Epidermal melanocyte (primary cell): ENCODE measurements at regions not wholly inside any gene's neighbourhood (a gene's known extent, or its start where the extent isn't known, plus 50 kb on each side); places are given as distances from the start of the nearest gene placed in this dataset.
"Not testable (repeated sequence)": the region's sequence is repeated elsewhere in the genome, so short reads cannot be mapped to it uniquely, and the experiment has no call there.

ENCODE experiments used
- DNase-seq: peaks from one replicate; pipeline ENCODE4 v3.0.0; 2011; ENCODE audit warnings: low spot score; ENCODE audit not compliant: insufficient read length

- no peak for DNase-seq
Observed at GRCh38 chr9:104269996-104270963, 176.2 kb downstream of the SMC2 start.

DNA sequence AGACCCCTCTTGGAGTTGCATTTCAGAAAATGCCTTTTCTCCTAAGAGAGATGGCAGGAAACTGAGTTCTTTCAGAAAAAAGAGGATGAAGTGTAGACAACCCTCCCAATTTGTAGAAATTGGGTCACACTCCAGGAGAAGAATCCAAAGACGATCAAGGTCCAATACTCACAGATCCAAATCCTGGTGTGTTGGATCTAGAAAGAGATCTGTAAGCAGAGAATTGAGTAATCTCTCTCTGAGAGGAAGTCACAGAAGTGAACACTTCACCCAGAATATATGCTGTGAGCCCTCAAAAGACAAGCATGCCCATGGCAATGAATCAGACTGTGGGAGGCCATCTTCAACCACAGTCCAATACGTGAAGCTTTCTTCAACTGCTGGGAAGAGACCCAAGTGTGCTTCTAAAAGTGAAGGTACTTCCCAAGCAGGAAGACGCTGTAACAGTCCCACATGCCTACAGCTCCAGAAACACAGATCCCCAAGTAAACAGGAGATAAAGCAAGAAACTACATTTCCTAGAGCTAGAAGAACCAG is 182.7 kb downstream of the SMC2 start:
- DNase-seq: no peak

- no peak for DNase-seq
Observed at GRCh38 chr9:104278929-104279496, 184.9 kb downstream of the SMC2 start.

- no peak for DNase-seq
Observed at GRCh38 chr9:104279535-104280177, 185.5 kb downstream of the SMC2 start.

GRCh38 chr9:104280178-104280560 is 186.1 kb downstream of the SMC2 start:
- no peak for DNase-seq

- no peak for DNase-seq
Observed at GRCh38 chr9:104280711-104281110, 186.6 kb downstream of the SMC2 start.

GRCh38 chr9:104286187-104286586 is 192.1 kb downstream of the SMC2 start:
- DNase-seq: no peak

GRCh38 chr9:104286799-104287198 is 192.7 kb downstream of the SMC2 start:
- no peak for DNase-seq

DNA sequence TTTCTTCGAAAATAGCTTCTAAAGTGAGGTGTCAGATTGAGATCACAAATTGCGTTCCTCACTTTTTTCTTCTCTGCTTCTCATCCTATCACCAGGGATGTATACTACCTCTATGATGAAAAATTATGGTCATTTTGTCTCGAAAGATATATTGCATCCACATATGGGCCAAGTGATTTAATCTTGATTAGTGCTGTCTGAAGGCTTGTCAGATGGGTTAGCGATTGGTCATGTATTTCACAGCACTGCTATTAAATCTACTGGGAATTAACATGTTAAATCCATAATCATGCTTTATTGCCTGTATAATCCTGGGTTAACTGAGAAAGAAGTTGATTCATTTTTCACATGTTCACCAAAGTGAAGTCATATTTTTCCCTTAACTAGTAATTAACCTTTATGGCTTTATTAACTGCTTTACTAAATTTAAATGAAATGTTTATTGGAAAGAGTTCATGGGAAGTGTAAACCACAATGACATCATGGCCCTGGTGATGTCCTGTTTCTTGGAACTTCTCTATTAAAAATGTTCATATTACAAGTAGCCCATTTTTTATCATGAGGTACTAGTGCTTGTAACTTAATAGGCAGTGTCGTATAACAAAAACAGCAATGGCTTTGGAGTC is 193.3 kb downstream of the SMC2 start:
- DNase-seq: no peak

DNA sequence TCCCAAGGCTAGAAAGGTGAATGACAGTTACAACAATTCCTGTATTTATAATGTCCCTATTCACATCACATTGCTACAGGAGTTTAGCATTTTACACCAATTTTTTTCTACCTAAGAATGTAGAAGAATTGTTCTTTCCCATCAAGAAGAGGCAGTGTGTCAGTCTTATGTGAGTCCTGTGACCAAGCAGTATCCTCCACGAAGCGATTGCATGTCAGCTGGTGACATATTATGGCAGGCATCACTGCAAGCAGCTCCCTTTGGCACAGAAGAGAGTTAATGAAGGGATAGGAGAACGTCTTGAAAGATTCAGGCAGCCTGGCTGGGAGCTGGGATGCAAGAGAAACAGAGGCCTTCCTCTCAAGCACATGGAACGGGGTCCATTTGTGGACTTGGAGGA is 199.8 kb downstream of the SMC2 start:
- no peak for DNase-seq

DNA sequence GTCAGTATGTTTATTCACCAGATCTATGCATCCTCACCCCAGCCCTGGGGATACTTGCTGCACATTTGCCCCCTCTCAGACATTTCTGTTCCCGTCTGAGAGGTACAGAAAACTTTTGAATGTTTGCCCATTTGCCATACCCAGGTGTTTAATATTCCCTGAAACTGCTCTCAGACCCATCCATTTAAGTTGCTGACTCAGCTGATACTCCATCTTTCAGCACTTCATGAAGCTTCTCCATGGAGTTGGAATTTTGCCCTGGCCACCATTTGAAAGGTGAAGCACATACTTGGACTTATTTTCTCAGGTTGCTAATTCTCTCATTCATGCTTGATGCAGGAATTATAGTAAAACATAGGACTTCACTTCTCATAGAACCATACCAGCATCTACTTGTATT is 203.9 kb upstream of the OR13F1 start:
- DNase-seq: no peak

DNA sequence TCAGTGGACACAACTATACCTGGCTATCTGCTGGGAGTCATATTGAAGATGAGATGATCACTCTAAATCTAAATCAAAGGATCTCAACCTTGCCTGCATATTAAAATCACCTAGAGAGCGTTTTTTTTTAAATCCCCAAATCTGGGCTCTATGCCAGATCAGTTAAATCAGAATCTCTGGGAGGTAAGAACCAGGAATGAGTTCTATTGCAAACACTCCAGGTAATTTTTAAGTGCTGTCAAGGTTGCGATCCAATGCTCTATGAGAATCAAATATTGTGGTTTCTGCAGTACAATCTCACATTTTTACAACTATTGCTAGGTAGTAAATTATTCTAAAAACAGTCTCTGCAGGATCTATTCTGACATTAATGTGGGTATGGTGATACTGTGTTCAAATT is 202.3 kb upstream of the OR13F1 start:
- DNase-seq: no peak

GRCh38 chr9:104302775-104303174 is 201.3 kb upstream of the OR13F1 start:
- no peak for DNase-seq

DNA sequence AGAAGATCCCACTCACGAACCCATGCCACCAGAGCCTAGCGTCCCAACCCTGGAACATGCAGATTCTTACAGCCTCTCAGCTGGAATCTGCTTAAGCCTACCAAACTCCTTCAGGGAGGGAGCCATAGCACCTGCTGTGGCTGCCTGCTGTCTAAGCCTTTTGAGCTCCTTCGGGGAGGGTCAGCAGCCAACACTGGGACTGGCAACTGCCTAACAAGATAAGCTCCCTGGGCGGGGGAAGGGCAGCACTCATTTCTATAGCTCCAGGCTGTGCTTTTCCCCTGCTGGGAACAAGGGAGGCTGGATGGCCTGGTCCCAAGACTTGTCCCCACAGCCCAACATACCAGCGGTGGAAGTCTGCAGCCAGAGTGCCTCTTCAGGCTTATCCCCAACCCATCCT is 199.1 kb upstream of the OR13F1 start:
- no peak for DNase-seq

GRCh38 chr9:104313396-104314110 is 190.5 kb upstream of the OR13F1 start:
- DNase-seq: no peak

- DNase-seq: not testable (repeated sequence)
Observed at GRCh38 chr9:104316201-104317009, 187.7 kb upstream of the OR13F1 start.

DNA sequence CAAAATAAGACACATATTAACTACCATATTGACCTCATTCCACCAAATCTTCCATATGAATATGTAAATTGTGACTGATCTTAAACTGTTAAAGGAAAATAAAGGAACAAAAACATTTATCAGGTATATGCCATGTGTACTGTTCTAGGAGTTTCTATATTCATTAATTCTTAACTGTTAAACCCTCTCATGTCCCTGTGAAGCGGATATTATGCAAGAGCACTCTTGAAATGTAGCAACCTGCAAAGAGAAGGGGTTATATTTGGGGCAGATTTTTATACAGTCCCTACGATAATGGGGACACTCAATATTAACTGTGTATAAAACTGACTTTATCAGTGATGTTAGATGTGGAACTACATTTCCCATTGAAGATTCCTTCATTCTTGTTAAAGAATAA is 184.9 kb upstream of the OR13F1 start:
- DNase-seq: no peak

GRCh38 chr9:104319685-104320084 is 184.4 kb upstream of the OR13F1 start:
- DNase-seq: no peak

DNA sequence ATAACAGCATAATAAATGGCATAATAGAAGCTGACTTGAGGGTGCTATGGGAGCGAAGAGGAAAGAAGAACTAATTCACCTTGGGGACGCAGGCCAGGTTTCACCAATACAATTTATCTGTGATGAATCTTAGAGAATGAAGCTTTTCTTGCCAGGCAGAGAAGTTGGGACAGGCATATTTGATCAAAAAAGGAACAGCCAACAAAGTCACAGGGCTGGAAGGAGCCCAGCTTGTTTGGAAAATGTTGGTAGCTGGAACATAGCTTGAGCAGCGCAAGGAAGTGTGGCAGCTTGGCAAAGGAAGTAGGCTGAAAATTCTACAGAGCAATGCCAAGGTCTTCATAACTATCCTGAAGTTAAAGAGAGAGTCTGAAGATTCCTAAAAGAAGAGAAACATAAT is 181.5 kb upstream of the OR13F1 start:
- DNase-seq: no peak
